Fibroblast of villous mesenchyme (primary cell): ENCODE measurements at regions not wholly inside any gene's neighbourhood (a gene's known extent, or its start where the extent isn't known, plus 50 kb on each side); places are given as distances from the start of the nearest gene placed in this dataset.
"Not testable (repeated sequence)": the region's sequence is repeated elsewhere in the genome, so short reads cannot be mapped to it uniquely, and the experiment has no call there.

Experiments used
- DNase-seq: peaks from one replicate; pipeline ENCODE4 v3.0.0-alpha.2; 2010; ENCODE audit warnings: low read depth
- H3K4me3 ChIP-seq: 2 replicates; pipeline ENCODE4 v1.5.1; 2011; ENCODE audit warnings: low read depth, mild to moderate bottlenecking, low read length
- TF ChIP-seq, protein P1 (sequence below): IDR thresholded peaks from 2 replicates; pipeline ENCODE4 v1.5.1; 2012; ENCODE audit warnings: low read depth, mild to moderate bottlenecking, low read length; ENCODE audit not compliant: insufficient read depth

DNA sequence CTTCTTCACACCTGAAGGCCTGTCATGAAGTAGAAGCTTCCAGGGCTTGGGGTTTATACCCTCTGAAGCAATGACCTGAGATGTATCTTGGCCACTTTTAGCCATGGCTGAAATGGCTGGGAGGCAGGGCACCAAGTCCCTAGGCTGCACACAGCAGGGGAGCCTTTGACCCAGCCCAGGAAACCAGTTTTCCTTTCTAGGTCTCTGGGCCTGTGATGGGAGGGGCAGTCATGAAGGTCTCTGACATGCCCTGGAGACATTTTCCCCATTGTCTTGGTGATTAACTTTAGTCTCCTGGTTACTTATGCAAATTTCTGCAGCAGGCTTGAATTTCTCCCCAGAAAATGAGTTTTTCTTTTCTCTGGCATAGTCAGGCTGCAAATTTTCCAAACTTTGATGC is 511.0 kb upstream of the KLHL4 start:
- no peak overlapping the region for H3K4me3 ChIP-seq
- TF ChIP-seq, protein P1, sequence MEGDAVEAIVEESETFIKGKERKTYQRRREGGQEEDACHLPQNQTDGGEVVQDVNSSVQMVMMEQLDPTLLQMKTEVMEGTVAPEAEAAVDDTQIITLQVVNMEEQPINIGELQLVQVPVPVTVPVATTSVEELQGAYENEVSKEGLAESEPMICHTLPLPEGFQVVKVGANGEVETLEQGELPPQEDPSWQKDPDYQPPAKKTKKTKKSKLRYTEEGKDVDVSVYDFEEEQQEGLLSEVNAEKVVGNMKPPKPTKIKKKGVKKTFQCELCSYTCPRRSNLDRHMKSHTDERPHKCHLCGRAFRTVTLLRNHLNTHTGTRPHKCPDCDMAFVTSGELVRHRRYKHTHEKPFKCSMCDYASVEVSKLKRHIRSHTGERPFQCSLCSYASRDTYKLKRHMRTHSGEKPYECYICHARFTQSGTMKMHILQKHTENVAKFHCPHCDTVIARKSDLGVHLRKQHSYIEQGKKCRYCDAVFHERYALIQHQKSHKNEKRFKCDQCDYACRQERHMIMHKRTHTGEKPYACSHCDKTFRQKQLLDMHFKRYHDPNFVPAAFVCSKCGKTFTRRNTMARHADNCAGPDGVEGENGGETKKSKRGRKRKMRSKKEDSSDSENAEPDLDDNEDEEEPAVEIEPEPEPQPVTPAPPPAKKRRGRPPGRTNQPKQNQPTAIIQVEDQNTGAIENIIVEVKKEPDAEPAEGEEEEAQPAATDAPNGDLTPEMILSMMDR, result no peak
- no peak for DNase-seq

DNA sequence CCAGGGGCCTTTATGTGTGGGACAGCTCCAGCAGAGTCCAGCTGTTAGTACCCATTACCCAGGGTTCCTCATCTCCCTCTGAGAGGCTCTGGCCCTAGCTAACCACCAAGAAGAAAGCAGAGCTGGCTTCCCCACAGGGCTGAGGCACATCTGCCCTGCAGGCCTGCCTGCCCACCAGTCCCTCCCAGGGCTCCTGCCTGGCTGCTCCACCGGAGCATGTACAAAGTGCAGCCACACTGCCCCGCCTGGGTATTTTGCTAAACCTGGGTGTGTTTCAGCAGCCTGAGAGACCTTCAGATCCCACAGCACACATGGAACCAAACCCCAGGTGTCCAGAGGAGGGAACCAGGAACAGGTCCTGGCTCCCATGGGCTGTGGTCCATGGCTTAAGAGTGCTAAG is 500.4 kb upstream of the KLHL4 start:
- no peak overlapping the region for H3K4me3 ChIP-seq
- no peak for DNase-seq
- TF ChIP-seq, protein P1, result no peak

DNA sequence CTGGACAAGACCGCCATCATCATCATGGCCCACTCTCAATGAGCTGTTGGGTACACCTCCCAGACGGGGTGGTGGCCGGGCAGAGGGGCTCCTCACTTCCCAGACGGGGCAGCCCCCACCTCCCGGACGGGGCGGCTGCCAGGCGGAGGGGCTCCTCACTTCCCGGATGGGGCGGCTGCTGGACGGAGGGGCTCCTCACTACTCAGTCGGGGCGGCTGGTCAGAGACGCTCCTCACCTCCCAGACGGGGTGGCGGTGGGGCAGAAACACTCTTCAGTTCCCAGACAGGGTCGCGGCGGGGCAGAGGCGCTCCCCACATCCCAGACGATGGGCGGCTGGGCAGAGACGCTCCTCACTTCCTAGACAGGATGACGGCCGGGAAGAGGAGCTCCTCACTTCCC is 484.5 kb upstream of the KLHL4 start:
- not testable (repeated sequence) for H3K4me3 ChIP-seq, DNase-seq

DNA sequence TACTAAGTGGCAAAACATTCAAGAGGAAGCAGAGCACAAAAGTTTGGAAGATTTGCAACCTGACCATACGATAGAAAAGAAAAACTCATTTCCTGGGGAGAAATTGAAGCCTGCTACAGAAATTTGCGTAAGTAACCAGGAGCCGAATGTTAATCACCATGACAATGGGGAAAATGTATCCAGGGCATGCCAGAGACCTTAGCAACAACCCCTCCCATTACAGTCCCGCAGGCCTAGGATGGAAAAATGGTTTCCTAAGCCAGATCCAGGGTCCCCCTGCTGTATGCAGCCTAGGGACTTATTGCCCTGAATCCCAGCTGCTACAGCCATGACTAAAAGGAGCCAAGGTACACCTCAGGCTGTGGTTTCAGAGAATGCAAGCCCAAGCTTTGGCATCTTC is 472.2 kb upstream of the KLHL4 start:
- no peak for DNase-seq
- no peak overlapping the region for H3K4me3 ChIP-seq
- TF ChIP-seq, protein P1, result no peak

DNA sequence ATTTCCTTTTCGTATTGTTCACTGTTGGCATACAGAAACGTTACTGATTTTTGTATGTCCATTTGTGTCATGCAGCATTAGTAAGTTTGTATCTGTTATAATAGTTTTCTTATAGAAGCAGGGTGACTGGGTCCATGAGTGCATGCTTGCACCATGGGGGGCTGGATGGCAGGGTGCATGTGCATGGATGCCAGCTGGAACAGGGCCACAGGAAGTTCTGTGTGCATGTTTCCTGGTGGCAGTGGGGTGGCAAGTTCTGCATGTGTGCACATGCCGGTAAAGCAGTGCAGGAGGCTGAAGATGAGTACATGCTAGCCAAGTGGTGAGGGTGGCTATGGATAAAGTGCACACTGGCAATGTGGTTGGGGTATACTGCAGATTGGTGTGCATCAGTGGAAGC is 468.0 kb upstream of the KLHL4 start:
- TF ChIP-seq, protein P1, result no peak
- DNase-seq, result no peak
- H3K4me3 ChIP-seq, result no peak overlapping the region

DNA sequence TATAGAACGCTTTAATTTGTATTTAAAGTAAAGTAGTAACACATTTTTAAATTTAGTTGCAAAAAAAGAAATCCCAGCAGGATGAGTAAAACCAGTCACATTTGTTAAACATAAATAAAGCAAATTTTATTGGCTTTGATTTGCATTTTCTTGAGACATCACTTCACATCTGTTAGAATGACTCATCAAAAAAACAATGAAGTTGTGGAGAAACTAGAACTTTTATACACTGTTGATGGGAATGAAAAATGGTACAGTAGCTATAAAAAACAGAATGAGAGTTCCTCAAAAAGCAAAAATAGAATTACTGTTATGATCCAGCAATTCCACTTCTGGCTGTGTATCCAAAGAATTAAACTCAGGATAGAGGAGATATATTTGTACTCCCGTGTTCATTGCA is 454.0 kb upstream of the KLHL4 start:
- no peak for DNase-seq
- TF ChIP-seq, protein P1, result no peak
- H3K4me3 ChIP-seq, result no peak overlapping the region

DNA sequence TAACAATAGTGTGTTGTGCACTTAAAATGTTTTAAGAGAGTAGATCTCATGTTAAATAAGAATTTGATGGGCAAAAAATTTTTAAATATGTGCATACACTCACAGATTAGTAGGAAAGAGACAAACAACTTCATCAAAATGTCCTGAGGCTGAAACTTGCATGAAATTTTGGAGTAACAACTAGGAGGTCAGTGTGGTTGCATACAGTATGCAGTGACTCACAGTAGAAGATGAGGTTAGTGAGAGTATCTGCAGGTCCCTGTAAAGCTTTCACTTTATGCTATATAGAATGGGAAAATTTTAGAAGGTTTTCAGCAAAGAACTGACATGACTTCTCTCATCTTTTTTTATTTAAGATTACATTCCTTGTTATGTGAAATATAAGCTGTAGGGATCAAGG is 453.1 kb upstream of the KLHL4 start:
- no peak overlapping the region for H3K4me3 ChIP-seq
- TF ChIP-seq, protein P1, result no peak
- DNase-seq, result no peak
